HG03571 (cell line): ENCODE measurements at regions not wholly inside any gene's neighbourhood (a gene's known extent, or its start where the extent isn't known, plus 50 kb on each side); places are given as distances from the start of the nearest gene placed in this dataset.

Source experiments
- ATAC-seq: cut with Tn5 transposase; IDR thresholded peaks from one replicate; pipeline ENCODE4 v1.9.1; 2021; ENCODE audit not compliant: unreplicated experiment

DNA sequence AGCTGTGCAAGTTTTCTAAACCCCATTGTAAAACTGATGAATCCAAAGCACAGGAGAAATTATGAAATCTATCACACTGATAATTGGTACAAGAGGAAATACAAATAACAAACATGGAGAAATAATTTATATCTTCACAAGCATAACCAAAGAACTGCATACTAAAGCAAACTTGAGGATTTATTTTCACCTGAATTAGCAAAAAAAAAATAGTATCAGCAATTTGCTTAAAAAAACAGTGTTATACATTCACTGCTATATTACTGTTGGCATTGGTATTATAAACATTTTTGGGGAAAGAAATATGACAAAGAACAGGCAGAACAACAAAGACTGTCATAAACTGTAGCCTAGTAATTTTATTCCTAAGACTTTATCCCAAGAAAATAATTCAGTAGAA, 230.8 kb upstream of the NRP1 start:
- no peak for ATAC-seq

DNA sequence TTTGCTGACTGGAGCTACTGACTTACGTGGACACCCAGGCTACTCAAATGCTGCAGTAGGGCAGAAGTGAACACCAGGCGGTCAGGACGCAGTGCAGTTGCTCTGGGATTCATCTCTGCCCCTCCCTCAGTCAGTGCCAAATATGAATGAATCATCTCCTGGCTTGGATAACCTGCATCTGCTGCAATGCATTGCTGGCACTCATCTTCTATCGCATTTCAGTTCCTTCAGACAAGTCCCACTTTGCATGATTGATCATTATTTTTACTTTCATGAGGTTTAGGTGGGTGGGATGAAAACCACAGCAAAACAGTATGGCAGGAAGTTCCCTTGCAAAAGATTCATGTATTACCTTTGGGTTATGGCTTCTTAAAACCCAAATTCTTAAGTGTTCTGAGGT, 224.6 kb upstream of the NRP1 start:
- no peak for ATAC-seq

DNA sequence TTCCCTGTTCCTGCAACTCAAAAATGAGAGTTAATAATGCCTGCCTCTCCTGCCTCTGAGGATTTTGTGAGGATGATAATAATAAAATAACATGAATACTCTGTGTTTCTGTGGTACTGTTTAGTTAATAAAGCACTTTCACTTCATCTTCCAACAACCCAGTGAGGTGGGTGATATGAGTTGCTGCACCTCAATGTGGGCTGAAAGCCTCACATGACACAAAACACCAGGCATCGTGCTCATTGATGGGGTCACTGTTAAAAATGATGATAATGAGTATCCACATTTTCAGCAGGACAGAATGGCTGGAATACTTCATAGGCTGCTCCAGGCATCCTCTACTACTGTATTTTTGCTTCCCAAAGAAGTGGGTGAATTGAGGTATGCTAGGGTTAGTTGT, 222.8 kb upstream of the NRP1 start:
- ATAC-seq, result no peak

DNA sequence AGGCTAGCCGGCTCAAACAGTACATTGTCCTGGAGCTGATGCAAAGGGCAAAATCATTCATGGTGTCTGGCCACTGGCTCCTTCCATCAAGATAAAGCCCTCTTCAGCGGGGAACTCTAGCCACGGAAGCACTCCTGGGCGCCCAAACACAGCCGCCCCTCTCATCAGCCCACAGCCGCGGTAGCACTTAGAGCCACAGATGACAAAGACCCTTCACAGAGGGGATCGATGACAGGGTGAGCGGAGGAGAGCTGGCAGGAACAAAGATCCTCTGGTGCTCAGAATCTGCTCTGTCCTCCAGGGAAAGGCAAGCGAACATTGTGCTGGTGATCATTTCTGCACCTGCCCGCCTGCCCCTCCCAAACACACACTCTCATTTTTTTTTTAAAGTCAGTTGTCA, 222.2 kb upstream of the NRP1 start:
- no peak for ATAC-seq

GRCh38 chr10:33556103-33556502, 221.6 kb upstream of the NRP1 start:
- ATAC-seq, result no peak

- no peak for ATAC-seq
Observed at GRCh38 chr10:33553748-33554571, 219.5 kb upstream of the NRP1 start.

- ATAC-seq, result no peak
Observed at GRCh38 chr10:33552290-33552689, 217.8 kb upstream of the NRP1 start.

DNA sequence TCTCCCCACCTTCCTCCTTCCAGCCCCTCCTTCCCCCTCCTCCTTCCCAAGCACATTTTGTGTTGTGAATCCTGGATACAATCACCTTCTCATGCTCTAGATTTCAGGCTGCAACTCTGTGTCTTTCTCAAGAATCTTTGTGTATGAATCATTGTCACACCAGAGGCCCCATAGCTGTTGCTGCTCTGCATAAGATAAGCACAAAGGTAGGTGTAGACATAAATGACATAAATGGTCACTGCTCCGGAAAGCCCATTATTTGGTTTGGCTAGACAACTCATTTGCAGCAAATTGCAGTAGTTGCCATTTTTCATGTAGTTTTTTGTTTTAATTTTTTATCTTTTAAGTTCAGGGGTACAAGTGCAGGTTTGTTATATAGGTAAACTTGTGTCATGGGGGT, 216.3 kb upstream of the NRP1 start:
- ATAC-seq, result no peak

- no peak for ATAC-seq
Observed at GRCh38 chr10:33547976-33548375, 213.5 kb upstream of the NRP1 start.

DNA sequence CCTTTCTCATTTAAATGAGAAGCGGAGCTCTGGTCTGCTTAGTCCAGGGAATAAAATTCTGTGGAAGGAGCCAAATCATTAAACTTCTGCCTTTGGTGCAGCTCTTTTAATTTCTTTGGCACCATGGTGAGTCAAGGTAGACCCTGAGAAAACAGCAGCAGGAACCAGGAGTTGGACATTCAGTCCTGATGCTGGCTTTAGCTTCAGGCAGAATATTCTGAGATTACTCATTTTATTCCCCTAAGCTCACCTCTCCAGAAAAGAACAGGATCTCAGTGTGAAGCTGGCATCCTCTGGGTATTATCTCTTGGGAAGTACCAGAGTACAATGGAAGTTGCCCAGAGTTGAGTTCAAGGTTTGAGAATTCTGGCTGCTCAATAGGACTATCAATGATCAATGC, 211.6 kb upstream of the NRP1 start:
- ATAC-seq, result no peak

DNA sequence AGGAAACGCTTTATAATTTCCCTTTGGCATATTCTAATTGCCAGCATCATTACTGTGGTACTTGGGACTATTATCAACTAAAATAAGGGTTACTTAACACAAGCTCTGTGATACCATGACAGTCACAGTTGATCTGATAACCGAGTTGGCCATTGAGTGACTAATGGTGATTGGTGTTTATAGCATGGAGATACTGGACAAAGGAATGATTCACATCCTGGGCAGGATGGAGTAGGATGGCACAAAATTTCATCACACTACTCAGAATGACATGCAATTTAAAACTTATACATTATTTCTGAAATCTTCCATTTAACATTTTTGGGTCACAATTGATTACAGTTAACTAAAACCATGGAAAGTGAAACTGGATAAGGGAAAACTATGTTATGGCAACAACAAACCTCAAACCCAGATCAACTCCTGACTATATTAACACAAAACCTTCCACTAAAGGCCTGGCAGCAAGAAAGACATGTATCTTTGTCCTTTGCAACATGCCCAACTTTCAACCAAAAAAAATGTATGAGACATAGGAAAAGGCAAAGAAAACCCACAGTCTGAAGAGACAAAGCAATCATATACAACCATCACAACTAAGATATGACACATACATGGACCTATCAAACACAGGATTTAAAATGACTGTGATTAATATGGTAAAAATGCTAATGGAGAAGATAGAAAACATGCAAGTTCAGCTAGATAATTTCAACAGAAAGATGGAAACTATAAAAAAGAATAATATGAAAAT, 208.5 kb upstream of the NRP1 start:
- ATAC-seq, result no peak

DNA sequence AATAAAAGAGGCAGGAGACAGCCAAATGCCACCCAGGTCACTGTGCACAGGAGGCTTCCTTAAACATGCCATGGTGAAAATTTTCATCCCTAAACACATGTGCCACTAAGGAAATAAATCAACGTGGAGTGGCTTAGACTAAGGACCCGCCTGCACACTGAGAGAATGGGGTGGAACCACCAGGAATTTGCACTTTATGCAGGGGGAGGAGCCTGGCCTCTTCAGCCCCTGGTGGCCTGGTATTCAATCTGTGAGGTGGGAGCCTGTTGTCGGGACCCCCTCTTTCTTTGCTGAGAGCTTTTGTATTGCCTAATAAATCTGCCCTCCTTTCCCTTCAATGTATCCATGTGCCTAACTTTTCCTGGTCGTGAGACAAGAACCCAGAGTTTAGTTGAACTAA, 204.6 kb upstream of the NRP1 start:
- no peak for ATAC-seq

DNA sequence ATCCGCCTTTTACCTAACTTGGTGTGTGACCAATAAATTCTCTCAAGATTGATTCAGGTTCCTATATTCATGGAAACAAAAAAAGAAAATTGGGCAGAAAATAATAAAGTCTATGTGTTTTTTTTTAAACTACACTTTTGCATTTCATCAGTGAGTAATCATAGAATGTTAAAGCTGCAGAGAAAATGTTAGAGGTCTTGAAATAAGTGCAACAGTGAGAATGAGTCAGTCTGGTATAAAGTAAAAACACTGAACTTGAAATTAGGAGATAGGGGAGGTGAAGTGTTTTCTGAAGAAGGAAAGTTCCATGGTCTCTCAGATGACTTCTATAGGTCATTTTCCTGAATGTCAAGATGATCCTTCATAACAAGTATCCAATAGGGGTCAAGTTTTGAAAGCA, 202.6 kb upstream of the NRP1 start:
- no peak for ATAC-seq

GRCh38 chr10:33536508-33536907, 202.0 kb upstream of the NRP1 start:
- ATAC-seq, result no peak

DNA sequence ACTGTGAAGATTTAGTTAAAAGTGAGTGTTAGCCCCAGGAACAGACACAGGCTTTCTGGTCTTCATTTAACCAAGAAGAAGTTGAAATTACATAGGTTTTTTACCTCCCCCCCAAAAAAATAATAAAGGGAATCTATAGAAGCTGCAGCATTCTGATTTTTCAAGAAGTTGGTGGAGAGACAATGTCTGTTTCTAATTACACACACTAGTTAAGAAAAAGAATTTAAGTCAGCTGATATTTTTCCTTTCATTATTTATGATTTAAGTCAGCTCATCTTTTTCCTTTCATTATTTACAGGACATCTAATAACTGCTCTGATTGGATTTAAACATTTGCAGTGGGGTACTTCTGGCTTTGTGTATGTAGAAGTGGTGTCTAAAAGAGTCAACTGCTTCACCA, 201.4 kb upstream of the NRP1 start:
- no peak for ATAC-seq

GRCh38 chr10:33534416-33534815, 199.9 kb upstream of the NRP1 start:
- no peak for ATAC-seq

GRCh38 chr10:33533612-33534011, 199.1 kb upstream of the NRP1 start:
- no peak for ATAC-seq

- ATAC-seq, result no peak
Observed at GRCh38 chr10:33532901-33533300, 198.4 kb upstream of the NRP1 start.

- ATAC-seq, result no peak
Observed at GRCh38 chr10:33529234-33529633, 194.8 kb upstream of the NRP1 start.

DNA sequence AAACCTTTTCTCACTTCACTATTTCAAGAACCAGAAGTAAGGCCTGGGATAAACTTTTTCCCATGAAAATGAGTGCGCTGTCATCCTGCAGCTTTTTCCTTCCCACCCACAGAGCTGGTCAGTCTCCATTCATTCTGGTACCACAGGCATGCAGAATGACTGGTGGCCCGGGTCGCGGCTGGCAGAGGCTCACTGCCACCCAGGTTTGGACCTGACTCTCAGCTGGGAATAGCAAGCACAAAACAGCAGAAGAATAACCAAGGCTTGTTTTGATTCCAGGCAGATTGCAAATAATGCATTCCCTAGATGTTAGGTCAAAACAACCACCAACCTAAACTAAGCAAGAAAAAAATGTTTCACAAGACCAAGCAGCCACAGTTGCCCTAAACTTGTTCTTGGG, 190.5 kb upstream of the NRP1 start:
- ATAC-seq, result no peak

DNA sequence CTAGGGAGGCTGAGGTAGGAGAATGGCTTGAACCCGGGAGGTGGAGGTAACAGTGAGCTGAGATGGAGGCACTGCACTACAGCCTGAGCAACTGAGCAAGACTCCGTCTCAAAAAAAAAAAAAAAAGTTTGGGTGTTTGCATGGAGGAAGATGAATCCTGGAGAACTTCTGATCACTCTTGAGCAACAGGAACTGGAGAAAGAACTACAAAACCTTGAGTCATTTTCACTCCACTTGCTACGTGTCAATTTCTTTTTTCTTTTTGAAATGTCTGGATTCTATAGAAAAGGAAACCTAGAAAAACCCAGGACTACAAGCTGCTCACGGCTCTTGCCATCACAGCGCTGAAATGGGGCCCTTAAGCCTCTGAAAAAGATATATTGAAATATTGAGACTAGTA, 189.6 kb upstream of the NRP1 start:
- no peak for ATAC-seq

DNA sequence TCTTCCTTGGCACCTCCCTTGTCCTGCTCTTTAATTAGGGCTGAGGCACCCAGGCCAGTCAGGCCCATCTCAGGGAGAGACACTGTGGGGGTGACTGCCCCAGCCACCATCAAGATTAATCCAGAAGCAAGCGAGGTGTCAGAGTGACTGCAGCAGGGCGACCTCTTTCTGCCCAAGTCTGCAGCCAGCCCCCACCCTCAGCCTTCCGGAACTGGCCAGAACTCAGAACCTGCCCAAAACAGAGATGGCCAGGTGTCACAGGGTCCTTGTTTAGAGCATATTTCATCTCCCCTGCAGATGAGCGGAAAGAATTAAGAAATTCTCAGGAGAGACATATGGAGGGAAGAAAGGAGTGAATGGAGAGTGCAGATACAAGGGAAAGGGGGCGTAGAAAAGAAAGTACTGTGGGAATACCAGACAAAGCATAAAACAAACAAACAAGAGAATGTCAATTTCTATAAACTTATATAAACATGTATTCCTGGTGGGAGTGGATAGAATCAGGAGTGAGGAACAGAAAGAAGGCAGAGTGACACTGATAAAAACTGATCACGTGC, 188.8 kb upstream of the NRP1 start:
- no peak for ATAC-seq
